ENCODE measurements at regions not wholly inside any gene's neighbourhood (a gene's known extent, or its start where the extent isn't known, plus 50 kb on each side); places are given as distances from the start of the nearest gene placed in this dataset.

DNA sequence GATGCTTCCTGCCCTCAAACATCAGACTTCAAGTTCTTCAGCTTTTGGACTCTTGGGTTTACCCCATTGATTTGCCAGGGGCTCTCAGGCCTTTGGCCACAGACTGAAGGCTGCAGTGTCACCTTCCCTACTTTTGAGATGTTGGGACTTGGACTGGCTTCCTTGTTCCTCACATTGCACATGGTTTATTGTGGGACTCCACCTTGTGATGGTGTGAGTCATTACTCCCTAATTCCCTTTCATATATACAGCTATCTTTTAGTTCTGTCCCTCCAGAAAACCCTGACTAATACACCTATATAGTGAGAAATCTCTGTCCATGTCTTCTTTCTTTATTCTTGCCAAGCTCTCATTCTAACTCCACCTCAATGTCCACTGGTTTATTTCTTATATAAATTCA, 736.9 kb upstream of the HS3ST1 start:
- no peak for TF ChIP-seq NPAS2 (CRISPR knock-in tag; IDR thresholded peaks at IDR 0.05; ENCODE audit: borderline replicate concordance)
- TF ChIP-seq ZNF354B (CRISPR knock-in tag; IDR thresholded peaks at IDR 0.05) = no peak
- TF ChIP-seq, protein P1, sequence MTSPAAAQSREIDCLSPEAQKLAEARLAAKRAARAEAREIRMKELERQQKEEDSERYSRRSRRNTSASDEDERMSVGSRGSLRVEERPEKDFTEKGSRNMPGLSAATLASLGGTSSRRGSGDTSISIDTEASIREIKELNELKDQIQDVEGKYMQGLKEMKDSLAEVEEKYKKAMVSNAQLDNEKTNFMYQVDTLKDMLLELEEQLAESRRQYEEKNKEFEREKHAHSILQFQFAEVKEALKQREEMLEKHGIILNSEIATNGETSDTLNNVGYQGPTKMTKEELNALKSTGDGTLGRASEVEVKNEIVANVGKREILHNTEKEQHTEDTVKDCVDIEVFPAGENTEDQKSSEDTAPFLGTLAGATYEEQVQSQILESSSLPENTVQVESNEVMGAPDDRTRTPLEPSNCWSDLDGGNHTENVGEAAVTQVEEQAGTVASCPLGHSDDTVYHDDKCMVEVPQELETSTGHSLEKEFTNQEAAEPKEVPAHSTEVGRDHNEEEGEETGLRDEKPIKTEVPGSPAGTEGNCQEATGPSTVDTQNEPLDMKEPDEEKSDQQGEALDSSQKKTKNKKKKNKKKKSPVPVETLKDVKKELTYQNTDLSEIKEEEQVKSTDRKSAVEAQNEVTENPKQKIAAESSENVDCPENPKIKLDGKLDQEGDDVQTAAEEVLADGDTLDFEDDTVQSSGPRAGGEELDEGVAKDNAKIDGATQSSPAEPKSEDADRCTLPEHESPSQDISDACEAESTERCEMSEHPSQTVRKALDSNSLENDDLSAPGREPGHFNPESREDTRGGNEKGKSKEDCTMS (CRISPR knock-in tag; conservative IDR thresholded peaks at IDR 0.05) = no peak
- TF ChIP-seq, protein P2, sequence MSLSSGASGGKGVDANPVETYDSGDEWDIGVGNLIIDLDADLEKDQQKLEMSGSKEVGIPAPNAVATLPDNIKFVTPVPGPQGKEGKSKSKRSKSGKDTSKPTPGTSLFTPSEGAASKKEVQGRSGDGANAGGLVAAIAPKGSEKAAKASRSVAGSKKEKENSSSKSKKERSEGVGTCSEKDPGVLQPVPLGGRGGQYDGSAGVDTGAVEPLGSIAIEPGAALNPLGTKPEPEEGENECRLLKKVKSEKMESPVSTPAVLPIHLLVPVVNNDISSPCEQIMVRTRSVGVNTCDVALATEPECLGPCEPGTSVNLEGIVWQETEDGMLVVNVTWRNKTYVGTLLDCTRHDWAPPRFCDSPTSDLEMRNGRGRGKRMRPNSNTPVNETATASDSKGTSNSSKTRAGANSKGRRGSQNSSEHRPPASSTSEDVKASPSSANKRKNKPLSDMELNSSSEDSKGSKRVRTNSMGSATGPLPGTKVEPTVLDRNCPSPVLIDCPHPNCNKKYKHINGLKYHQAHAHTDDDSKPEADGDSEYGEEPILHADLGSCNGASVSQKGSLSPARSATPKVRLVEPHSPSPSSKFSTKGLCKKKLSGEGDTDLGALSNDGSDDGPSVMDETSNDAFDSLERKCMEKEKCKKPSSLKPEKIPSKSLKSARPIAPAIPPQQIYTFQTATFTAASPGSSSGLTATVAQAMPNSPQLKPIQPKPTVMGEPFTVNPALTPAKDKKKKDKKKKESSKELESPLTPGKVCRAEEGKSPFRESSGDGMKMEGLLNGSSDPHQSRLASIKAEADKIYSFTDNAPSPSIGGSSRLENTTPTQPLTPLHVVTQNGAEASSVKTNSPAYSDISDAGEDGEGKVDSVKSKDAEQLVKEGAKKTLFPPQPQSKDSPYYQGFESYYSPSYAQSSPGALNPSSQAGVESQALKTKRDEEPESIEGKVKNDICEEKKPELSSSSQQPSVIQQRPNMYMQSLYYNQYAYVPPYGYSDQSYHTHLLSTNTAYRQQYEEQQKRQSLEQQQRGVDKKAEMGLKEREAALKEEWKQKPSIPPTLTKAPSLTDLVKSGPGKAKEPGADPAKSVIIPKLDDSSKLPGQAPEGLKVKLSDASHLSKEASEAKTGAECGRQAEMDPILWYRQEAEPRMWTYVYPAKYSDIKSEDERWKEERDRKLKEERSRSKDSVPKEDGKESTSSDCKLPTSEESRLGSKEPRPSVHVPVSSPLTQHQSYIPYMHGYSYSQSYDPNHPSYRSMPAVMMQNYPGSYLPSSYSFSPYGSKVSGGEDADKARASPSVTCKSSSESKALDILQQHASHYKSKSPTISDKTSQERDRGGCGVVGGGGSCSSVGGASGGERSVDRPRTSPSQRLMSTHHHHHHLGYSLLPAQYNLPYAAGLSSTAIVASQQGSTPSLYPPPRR (CRISPR knock-in tag; IDR thresholded peaks at IDR 0.05; ENCODE audit: borderline replicate concordance) = no peak
- TF ChIP-seq WIZ (CRISPR knock-in tag; IDR thresholded peaks at IDR 0.05) = no peak
- no peak for TF ChIP-seq ZBTB3 (CRISPR knock-in tag; IDR thresholded peaks at IDR 0.05; ENCODE audit: borderline replicate concordance, low read depth)
- no peak for TF ChIP-seq ZNF143 (CRISPR knock-in tag; IDR thresholded peaks at IDR 0.05)
- TF ChIP-seq ZNF781 (CRISPR knock-in tag; IDR thresholded peaks at IDR 0.05; ENCODE audit: borderline replicate concordance, not compliant biosample characterization) = no peak
- no peak for TF ChIP-seq SATB2 (CRISPR knock-in tag; IDR thresholded peaks at IDR 0.05)
- no peak for TF ChIP-seq RELA (CRISPR knock-in tag; IDR thresholded peaks at IDR 0.05)
- TF ChIP-seq KDM5B (CRISPR knock-in tag; IDR thresholded peaks at IDR 0.05; ENCODE audit: borderline replicate concordance) = no peak
- TF ChIP-seq, protein P3, sequence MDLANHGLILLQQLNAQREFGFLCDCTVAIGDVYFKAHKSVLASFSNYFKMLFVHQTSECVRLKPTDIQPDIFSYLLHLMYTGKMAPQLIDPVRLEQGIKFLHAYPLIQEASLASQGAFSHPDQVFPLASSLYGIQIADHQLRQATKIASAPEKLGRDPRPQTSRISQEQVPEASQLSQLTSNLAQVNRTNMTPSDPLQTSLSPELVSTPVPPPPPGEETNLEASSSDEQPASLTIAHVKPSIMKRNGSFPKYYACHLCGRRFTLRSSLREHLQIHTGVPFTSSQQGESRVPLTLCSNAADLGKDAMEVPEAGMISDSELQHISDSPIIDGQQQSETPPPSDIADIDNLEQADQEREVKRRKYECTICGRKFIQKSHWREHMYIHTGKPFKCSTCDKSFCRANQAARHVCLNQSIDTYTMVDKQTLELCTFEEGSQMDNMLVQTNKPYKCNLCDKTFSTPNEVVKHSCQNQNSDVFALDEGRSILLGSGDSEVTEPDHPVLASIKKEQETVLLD (CRISPR knock-in tag; IDR thresholded peaks at IDR 0.05; ENCODE audit: low read depth) = no peak
- TF ChIP-seq KDM3A (CRISPR knock-in tag; IDR thresholded peaks at IDR 0.05; ENCODE audit: low read depth) = no peak
- no peak for TF ChIP-seq ZNF83 (CRISPR knock-in tag; IDR thresholded peaks at IDR 0.05; ENCODE audit: borderline replicate concordance)
- TF ChIP-seq BCL6 (CRISPR knock-in tag; IDR thresholded peaks at IDR 0.05) = no peak
- no peak for TF ChIP-seq ZNF768 (CRISPR knock-in tag; IDR thresholded peaks at IDR 0.05)
- no peak for TF ChIP-seq TMF1 (CRISPR knock-in tag; IDR thresholded peaks at IDR 0.05; ENCODE audit: low read depth)
- TF ChIP-seq EP300 (IDR thresholded peaks at IDR 0.05; ENCODE audit: low read depth in 2 of 2, low read length in 2 of 2) = no peak
- TF ChIP-seq EP300 (CRISPR knock-in tag; IDR thresholded peaks at IDR 0.05; ENCODE audit: borderline replicate concordance) = no peak
- Histone ChIP-seq H3K27me3 (ENCODE audit: control insufficient read depth in 1 of 2, insufficient read depth in 2 of 2, low read length in 2 of 2) (no peaks in the 10 kb centered on the region; a peak in 1 of 5 replicates), H3K9ac (ENCODE audit: insufficient read depth, low read depth, low read length) (no peak overlapping the region), H2AFZ (ENCODE audit: low read length) (no peak overlapping the region), H4K20me1 (ENCODE audit: insufficient read depth, low read length) (no peaks in the 10 kb centered on the region), H3K4me1 (ENCODE audit: insufficient read depth, low read length) (no peaks in the 10 kb centered on the region), H3K36me3 (replicated peaks in 1 of 2; ENCODE audit: control insufficient read depth in 1 of 2, insufficient read depth in 2 of 2, low read length in 2 of 2) (no peaks in the 10 kb centered on the region), H3K9me3 (ENCODE audit: low read length) (peaks cover 82% of the 10 kb centered on the region), H3K4me2 (ENCODE audit: low read depth, low read length) (no peak overlapping the region), H3K79me2 (ENCODE audit: insufficient read depth, low read length) (no peaks in the 10 kb centered on the region), H3K27ac (ENCODE audit: extremely low read length, insufficient read depth, low read length) (no peak overlapping the region), H3K4me3 (replicated peaks in 1 of 3; ENCODE audit: insufficient read depth in 1 of 3, low read depth in 2 of 3, low read length in 3 of 3) (no peak overlapping the region)
- DNase-seq (ENCODE audit: low spot score) (no peak), ATAC-seq (no peak), FAIRE-seq (no peak)
- POLR2A ChIA-PET = no interaction called here
- CTCF ChIA-PET (ENCODE audit: low intra/inter-chr PET ratio, low total read pairs) = no interaction called here
- intact Hi-C loops (cut with micrococcal nuclease; ENCODE audit: unreplicated experiment) = no loop called here
- in situ Hi-C loops (cut with HindIII; ENCODE audit: extremely low pct_ligation_motif_present, low pct_unique_long_range_greater_than_20kb) = no loop called here
- no TSS peak for BruUV-seq (replicated peaks)

All from HepG2 (cell line).